Fibroblast of lung (primary cell): ENCODE measurements at regions not wholly inside any gene's neighbourhood (a gene's known extent, or its start where the extent isn't known, plus 50 kb on each side); places are given as distances from the start of the nearest gene placed in this dataset.

ENCODE experiments used
- CTCF ChIP-seq, 2 donors: IDR thresholded peaks in 1 of 2; conservative IDR thresholded peaks in 1 of 2; 1 replicate in 1 of 2; 2 replicates in 1 of 2; pipeline ENCODE4 v1.5.1; 2011 to 2012; ENCODE audit warnings: low read length in 2 of 2, control low read depth in 1 of 2, inconsistent platforms in 1 of 2, low read depth in 1 of 2, mild to moderate bottlenecking in 1 of 2
- EZH2 ChIP-seq: IDR thresholded peaks from 2 replicates; pipeline ENCODE4 v1.5.1; 2012; ENCODE audit warnings: low read length, control low read depth, mild to moderate bottlenecking; ENCODE audit errors: missing control alignments

GRCh38 chr20:39752262-39752876, 790.2 kb downstream of the DHX35 start:
- TF ChIP-seq CTCF (conservative IDR thresholded peaks at IDR 0.05 in 1 of 2, IDR thresholded peaks at IDR 0.05 in 1 of 2; ENCODE audit: low read depth in 1 of 2, low read length in 2 of 2) (no peak), EZH2 (no peak)
